Naive B cell (primary cell): ENCODE measurements at regions not wholly inside any gene's neighbourhood (a gene's known extent, or its start where the extent isn't known, plus 50 kb on each side); places are given as distances from the start of the nearest gene placed in this dataset.

Experiments
- ATAC-seq, 2 donors: fragments of 150-1000 bp; cut with Tn5 transposase; 2 replicates each; pipeline ENCODE4 v1.10.0; 2021; ENCODE audit warnings: low read depth in 2 of 2, mild to moderate bottlenecking in 2 of 2, moderate library complexity in 2 of 2
- DNase-seq: peaks from one replicate; pipeline ENCODE4 v3.0.0; 2022
- H3K27ac Mint-ChIP-seq, 6 donors: one replicate each; pipeline ENCODE4 v1.8.0; 2020 to 2022; ENCODE audit warnings: mild to moderate bottlenecking in 6 of 6, mixed read lengths in 6 of 6, moderate library complexity in 5 of 6, inconsistent platforms in 2 of 6
- H3K27me3 Mint-ChIP-seq, 3 donors: one replicate each; pipeline ENCODE4 v1.8.0; 2021 to 2022; ENCODE audit warnings: mixed read lengths in 3 of 3, mild to moderate bottlenecking in 1 of 3
- H3K36me3 Mint-ChIP-seq, 2 donors: one replicate each; pipeline ENCODE4 v1.8.0; 2020 to 2022; ENCODE audit warnings: mixed read lengths in 2 of 2, inconsistent platforms in 1 of 2, mild to moderate bottlenecking in 1 of 2
- H3K4me1 Mint-ChIP-seq, 3 donors: one replicate each; pipeline ENCODE4 v1.8.0; 2020 to 2022; ENCODE audit warnings: mixed read lengths in 3 of 3, inconsistent platforms in 1 of 3, mild to moderate bottlenecking in 1 of 3, moderate library complexity in 1 of 3
- H3K4me3 Mint-ChIP-seq, 8 donors: one replicate each; pipeline ENCODE4 v1.8.0; 2020 to 2022; ENCODE audit warnings: mild to moderate bottlenecking in 8 of 8, mixed read lengths in 8 of 8, moderate library complexity in 8 of 8, inconsistent platforms in 2 of 8
- H3K9me3 Mint-ChIP-seq, 7 donors: one replicate each; pipeline ENCODE4 v1.8.0; 2020 to 2022; ENCODE audit warnings: mixed read lengths in 7 of 7, mild to moderate bottlenecking in 5 of 7, inconsistent platforms in 2 of 7, moderate library complexity in 1 of 7

DNA sequence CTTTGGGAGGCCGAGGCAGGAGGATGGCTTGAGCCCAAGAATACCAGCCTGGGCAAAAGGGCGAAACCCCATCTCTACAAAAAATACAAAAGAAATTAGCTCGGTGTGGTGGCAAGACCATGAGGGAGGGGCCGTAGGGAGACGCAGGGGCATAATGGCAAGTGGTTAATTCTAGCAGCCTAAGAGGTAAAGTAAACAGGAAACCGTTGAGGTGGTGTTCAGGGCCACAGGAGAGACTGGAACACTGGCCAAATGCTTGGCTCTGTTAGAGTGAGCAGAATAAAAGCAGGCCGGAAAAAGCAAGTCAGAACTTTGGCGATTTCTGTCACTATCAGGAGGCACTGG is 89.2 kb downstream of the RIPK4 start:
- Mint-ChIP-seq H3K4me3 (no peak overlapping the region), H3K9me3 (no peaks in the 10 kb centered on the region), H3K27me3 (peaks cover 12 to 50% (median 29%) of the 10 kb centered on the region in 3 donors), H3K27ac (no peak overlapping the region), H3K36me3 (no peaks in the 10 kb centered on the region), H3K4me1 (no peaks in the 10 kb centered on the region)
- DNase-seq (no peak), ATAC-seq (no peak)

GRCh38 chr21:41676198-41676597 is 90.7 kb downstream of the RIPK4 start:
- no peak overlapping the region for H3K4me3 Mint-ChIP-seq
- no peaks in the 10 kb centered on the region for H3K4me1 Mint-ChIP-seq
- H3K9me3 Mint-ChIP-seq, result no peaks in the 10 kb centered on the region
- ATAC-seq, result no peak
- DNase-seq, result no peak
- H3K27ac Mint-ChIP-seq, result no peak overlapping the region
- peaks cover 15 to 49% (median 21%) of the 10 kb centered on the region in 3 donors for H3K27me3 Mint-ChIP-seq
- H3K36me3 Mint-ChIP-seq, result no peaks in the 10 kb centered on the region

DNA sequence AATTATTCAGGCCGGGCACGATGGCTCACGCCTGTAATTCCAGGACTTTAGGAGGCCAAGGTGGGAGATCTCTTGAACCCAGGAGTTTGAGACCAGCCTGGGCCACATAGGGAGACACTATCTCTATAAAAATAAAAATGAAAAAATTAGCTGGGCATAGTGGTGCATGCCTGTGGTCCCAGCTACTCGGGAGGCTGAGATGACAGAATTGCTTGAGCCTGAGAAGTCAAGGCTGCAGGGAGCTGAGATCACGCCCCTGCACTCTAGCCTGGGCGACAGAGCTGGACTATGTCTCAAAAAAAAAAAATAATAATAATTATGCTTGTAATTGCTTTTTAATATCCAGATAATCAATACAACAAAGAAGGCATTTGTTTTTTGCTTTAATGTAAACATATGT is 91.3 kb downstream of the RIPK4 start:
- Mint-ChIP-seq H3K27ac (no peak overlapping the region), H3K36me3 (no peaks in the 10 kb centered on the region), H3K4me1 (no peaks in the 10 kb centered on the region), H3K9me3 (no peaks in the 10 kb centered on the region), H3K27me3 (peaks cover 15 to 46% (median 18%) of the 10 kb centered on the region in 3 donors), H3K4me3 (no peak overlapping the region)
- ATAC-seq, result no peak
- DNase-seq, result no peak

DNA sequence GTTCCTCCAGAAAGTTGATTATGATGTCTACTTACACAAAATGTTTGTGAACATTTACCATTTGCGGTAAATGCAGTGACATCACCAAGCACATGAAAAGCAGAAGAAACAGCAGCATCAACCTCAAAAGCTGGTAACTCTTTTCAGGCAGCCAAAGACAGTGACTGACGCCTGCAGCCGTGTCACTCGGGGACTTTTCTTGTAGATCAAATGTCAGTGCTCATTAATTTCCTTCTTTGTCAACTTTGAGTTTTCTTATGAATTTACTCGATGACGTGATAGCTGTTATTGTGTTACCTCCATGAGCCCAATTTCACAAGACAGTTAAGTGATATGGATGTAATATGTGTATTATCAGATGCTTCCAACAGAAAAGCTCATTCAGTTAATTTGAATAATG is 92.5 kb downstream of the RIPK4 start:
- H3K4me3 Mint-ChIP-seq, result no peak overlapping the region
- H3K9me3 Mint-ChIP-seq, result no peaks in the 10 kb centered on the region
- DNase-seq, result no peak
- H3K36me3 Mint-ChIP-seq, result no peaks in the 10 kb centered on the region
- no peak for ATAC-seq
- H3K27me3 Mint-ChIP-seq, result peaks cover 15 to 40% (median 18%) of the 10 kb centered on the region in 3 donors
- no peaks in the 10 kb centered on the region for H3K4me1 Mint-ChIP-seq
- no peak overlapping the region for H3K27ac Mint-ChIP-seq

GRCh38 chr21:41673596-41674335 is 93.1 kb downstream of the RIPK4 start:
- H3K4me3 Mint-ChIP-seq, result no peak overlapping the region
- no peaks in the 10 kb centered on the region for H3K4me1 Mint-ChIP-seq
- no peaks in the 10 kb centered on the region for H3K9me3 Mint-ChIP-seq
- H3K27ac Mint-ChIP-seq, result no peak overlapping the region
- no peaks in the 10 kb centered on the region for H3K36me3 Mint-ChIP-seq
- ATAC-seq, result no peak
- DNase-seq, result no peak
- H3K27me3 Mint-ChIP-seq, result peaks cover 12 to 33% (median 15%) of the 10 kb centered on the region in 3 donors

DNA sequence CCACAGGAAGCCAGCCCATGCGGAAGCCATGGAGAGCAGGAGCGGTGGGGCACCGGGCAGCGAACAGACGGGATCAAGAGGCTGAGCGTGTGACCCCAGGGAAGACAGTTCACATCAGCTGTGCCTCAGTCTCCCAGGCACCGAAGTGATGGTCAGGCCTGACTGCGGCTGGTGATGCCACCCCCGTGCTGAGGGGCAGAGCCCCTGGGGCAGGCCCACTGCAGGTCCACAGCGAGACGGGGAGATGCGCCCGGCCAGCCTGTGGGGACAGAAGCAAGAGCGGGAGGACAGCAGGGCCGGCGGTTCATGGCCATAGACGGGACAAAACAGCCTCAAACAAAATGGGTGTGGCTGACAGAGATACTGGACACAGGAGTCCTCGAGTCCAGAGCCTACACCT is 93.8 kb downstream of the RIPK4 start:
- no peaks in the 10 kb centered on the region for H3K4me1 Mint-ChIP-seq
- DNase-seq (no peak), ATAC-seq (no peak)
- no peak overlapping the region for H3K27ac Mint-ChIP-seq
- peaks cover 10 to 28% (median 15%) of the 10 kb centered on the region in 3 donors for H3K27me3 Mint-ChIP-seq
- H3K9me3 Mint-ChIP-seq, result no peaks in the 10 kb centered on the region
- H3K36me3 Mint-ChIP-seq, result no peaks in the 10 kb centered on the region
- no peak overlapping the region for H3K4me3 Mint-ChIP-seq

DNA sequence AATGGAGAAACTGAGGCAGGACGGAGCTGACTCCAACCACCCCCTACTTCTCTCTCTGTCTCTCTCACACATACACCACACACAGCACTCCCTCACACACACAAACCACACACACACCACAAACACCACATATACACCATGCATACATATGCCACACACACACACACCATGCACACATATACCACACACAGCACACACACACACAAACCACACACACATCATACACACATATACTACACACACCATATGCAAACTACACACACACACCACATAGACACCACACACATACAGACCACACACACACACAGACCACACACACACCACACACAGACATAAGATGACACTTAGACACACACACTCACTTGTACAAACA is 94.3 kb downstream of the RIPK4 start:
- no peaks in the 10 kb centered on the region for H3K36me3 Mint-ChIP-seq
- ATAC-seq, result no peak
- no peak overlapping the region for H3K4me3 Mint-ChIP-seq
- H3K27ac Mint-ChIP-seq, result no peak overlapping the region
- H3K27me3 Mint-ChIP-seq, result peaks cover 10 to 25% (median 12%) of the 10 kb centered on the region in 3 donors
- DNase-seq, result no peak
- no peaks in the 10 kb centered on the region for H3K9me3 Mint-ChIP-seq
- H3K4me1 Mint-ChIP-seq, result no peaks in the 10 kb centered on the region

DNA sequence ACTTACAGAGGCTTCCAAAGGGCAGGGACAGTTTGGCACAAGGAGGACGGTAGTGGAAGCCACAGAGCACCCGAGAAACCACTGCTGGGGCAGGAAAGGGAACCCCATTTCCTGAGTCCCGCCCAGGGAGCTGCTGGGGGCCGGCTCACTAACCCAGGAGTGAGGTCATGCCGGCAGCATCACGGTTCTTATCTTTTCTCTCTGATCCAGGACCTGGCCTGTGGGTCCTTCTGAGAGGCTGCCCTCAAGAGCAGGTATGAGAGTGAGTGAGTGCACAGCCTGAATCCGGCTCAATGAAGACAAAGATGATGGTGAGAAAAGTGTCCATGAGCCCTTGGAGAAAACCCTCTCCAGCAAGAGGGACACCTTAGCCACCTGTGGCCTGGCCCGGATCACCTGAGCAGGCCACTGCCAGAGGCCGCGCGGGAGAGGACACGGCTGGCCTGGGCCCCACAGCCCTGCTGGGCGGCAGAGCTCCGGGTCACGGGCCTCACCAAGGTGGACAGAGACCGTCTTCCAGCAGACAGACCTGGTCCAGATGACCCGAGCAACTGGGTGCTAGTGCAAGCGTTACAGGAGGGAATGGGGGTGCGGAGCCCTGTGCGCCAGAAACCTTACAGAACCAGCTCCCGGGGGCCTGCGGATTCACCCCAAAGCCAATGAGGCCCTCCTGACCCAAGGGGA is 94.9 kb downstream of the RIPK4 start:
- H3K27ac Mint-ChIP-seq, result peak overlapping the region in 1 of 6 donors; percentile 49
- peaks cover 10 to 22% (median 12%) of the 10 kb centered on the region in 3 donors for H3K27me3 Mint-ChIP-seq
- DNase-seq, result no peak
- no peaks in the 10 kb centered on the region for H3K36me3 Mint-ChIP-seq
- H3K4me3 Mint-ChIP-seq, result no peak overlapping the region
- ATAC-seq, result no peak
- H3K4me1 Mint-ChIP-seq, result no peaks in the 10 kb centered on the region
- H3K9me3 Mint-ChIP-seq, result no peaks in the 10 kb centered on the region

GRCh38 chr21:41671212-41671762 is 95.6 kb downstream of the RIPK4 start:
- H3K36me3 Mint-ChIP-seq, result no peaks in the 10 kb centered on the region
- H3K4me1 Mint-ChIP-seq, result no peaks in the 10 kb centered on the region
- peaks cover 10 to 27% (median 12%) of the 10 kb centered on the region in 3 donors for H3K27me3 Mint-ChIP-seq
- H3K27ac Mint-ChIP-seq, result no peak overlapping the region
- ATAC-seq, result no peak
- H3K4me3 Mint-ChIP-seq, result no peak overlapping the region
- no peak for DNase-seq
- H3K9me3 Mint-ChIP-seq, result no peaks in the 10 kb centered on the region

- Mint-ChIP-seq H3K27ac (no peak overlapping the region), H3K36me3 (no peaks in the 10 kb centered on the region), H3K4me1 (no peaks in the 10 kb centered on the region), H3K9me3 (no peaks in the 10 kb centered on the region), H3K4me3 (no peak overlapping the region), H3K27me3 (peaks cover 11 to 29% (median 12%) of the 10 kb centered on the region in 3 donors)
- ATAC-seq (no peak), DNase-seq (no peak)
Observed at GRCh38 chr21:41670056-41670805, 96.6 kb downstream of the RIPK4 start.

GRCh38 chr21:41669533-41669830 is 97.4 kb downstream of the RIPK4 start:
- ATAC-seq, result no peak
- H3K27me3 Mint-ChIP-seq, result peaks cover 12 to 34% (median 18%) of the 10 kb centered on the region in 3 donors
- no peak for DNase-seq
- no peaks in the 10 kb centered on the region for H3K4me1 Mint-ChIP-seq
- H3K27ac Mint-ChIP-seq, result no peak overlapping the region
- no peaks in the 10 kb centered on the region for H3K9me3 Mint-ChIP-seq
- H3K4me3 Mint-ChIP-seq, result no peak overlapping the region
- no peaks in the 10 kb centered on the region for H3K36me3 Mint-ChIP-seq

DNA sequence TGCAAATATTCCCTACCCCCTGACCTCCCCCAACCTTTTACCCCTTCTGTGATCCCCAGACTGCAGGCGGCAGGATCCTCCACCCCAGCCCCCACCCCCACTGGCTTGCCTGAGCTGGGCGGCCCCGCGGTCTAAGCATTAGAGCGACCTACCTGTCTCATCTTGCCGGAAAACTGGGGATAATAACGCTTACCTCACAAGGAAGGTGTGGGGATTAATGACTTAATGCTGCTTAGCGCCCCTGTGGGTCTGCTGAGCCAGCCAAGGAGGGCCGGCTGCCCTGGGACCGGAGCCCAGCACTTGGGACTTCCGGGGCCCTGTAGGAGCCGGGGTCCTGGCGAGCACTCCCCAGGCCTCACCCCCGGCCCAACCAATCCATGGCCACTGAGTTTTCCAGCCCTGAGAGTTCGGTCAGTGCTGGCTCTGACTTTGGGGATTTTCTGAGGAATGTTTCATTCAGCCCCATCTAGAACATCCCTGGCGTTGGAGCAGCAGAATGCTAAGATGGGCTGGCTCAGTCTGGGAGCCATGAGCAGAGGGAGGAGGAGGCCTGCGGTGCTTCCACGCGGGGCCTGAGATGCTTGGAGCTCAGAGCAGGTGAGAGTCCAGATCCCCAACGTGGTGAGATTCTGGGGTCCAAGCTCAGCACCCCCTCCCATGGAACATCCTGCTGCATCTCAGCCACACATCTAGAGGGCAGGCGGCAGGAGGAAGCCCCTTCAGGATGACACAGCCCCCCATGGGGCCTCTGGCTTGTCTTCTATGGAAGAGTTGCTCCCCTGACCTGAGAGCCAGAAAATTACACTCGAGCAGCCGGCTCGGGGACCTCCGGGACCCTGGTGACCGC is 97.9 kb downstream of the RIPK4 start:
- peaks cover 16 to 37% (median 24%) of the 10 kb centered on the region in 3 donors for H3K27me3 Mint-ChIP-seq
- H3K9me3 Mint-ChIP-seq, result no peaks in the 10 kb centered on the region
- no peaks in the 10 kb centered on the region for H3K4me1 Mint-ChIP-seq
- no peak for ATAC-seq
- H3K4me3 Mint-ChIP-seq, result no peak overlapping the region
- no peak for DNase-seq
- H3K36me3 Mint-ChIP-seq, result no peaks in the 10 kb centered on the region
- H3K27ac Mint-ChIP-seq, result no peak overlapping the region

DNA sequence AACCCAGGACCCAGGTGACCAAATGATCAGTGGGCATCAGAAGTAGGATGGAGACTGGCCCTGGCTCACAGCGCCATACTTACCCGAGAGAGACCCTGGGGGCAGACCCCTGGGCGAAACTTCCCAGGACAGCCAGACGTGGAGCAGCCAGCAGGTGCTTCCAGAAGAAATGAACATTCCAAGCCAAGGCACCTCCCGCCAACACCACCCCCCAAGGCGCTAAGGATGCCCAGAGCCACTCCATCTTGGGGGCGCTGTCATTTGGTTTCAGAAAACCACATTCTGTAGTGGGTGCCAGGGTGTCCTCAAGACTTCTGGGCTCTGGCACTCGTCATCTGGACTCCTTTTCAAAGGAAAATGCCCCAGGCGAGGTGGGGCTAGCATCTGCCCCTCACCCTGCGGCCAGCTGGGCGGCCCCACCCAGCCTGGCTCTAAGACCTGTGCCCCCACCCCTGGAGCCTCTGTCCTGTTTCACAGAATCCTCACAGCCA is 98.8 kb downstream of the RIPK4 start:
- H3K4me1 Mint-ChIP-seq, result no peaks in the 10 kb centered on the region

More for the DNA sequence above, 98.8 kb downstream of the RIPK4 start:
- no peak overlapping the region for H3K4me3 Mint-ChIP-seq
- peaks cover 23 to 43% (median 31%) of the 10 kb centered on the region in 3 donors for H3K27me3 Mint-ChIP-seq
- H3K36me3 Mint-ChIP-seq, result no peaks in the 10 kb centered on the region
- H3K27ac Mint-ChIP-seq, result no peak overlapping the region
- DNase-seq (no peak), ATAC-seq (no peak)
- no peaks in the 10 kb centered on the region for H3K9me3 Mint-ChIP-seq
